ENCODE measurements at regions not wholly inside any gene's neighbourhood (a gene's known extent, or its start where the extent isn't known, plus 50 kb on each side); places are given as distances from the start of the nearest gene placed in this dataset.
A peak's percentile ranks its signal among the peaks of the same experiment; 100 is the strongest.

- TF ChIP-seq ZBTB33 (IDR thresholded peaks at IDR 0.05; ENCODE audit: borderline replicate concordance, low read depth): no peak
- TF ChIP-seq GABPA (IDR thresholded peaks at IDR 0.05; ENCODE audit: low read depth): no peak
- TF ChIP-seq JUND (IDR thresholded peaks at IDR 0.05): peak; percentile 51
- peak in 1 of 2 experiments; percentile 75; a peak in 1 of 4 replicates for TF ChIP-seq EP300 (IDR thresholded peaks at IDR 0.05; ENCODE audit: borderline replicate concordance in 1 of 2, low read depth in 1 of 2, low read length in 1 of 2)
- no peak for TF ChIP-seq GATA2 (CRISPR knock-in tag; IDR thresholded peaks at IDR 0.05)
- TF ChIP-seq MEF2A (IDR thresholded peaks at IDR 0.05; ENCODE audit: borderline replicate concordance, low read depth): no peak
- 0 out of 2 replicates have a peak, but pooled peaks have one; percentile 32 for TF ChIP-seq TEAD4 (IDR thresholded peaks at IDR 0.05; ENCODE audit: borderline replicate concordance, insufficient read depth)
- TF ChIP-seq RAD21 (IDR thresholded peaks at IDR 0.05; ENCODE audit: low read length): no peak
- no peak for TF ChIP-seq POLR2AphosphoS5 (IDR thresholded peaks at IDR 0.05; ENCODE audit: low read depth, low read length)
- TF ChIP-seq SMC3 (IDR thresholded peaks at IDR 0.05; ENCODE audit: low read depth, low read length): no peak
These were observed 175.4 kb upstream of the CADPS start (continued) for GRCh38 chr3:63050548-63051177.

- peaks cover 31% of the 10 kb centered on the region for H3F3A ChIP-seq (replicated peaks; ENCODE audit: insufficient read depth)
- ChIA-PET CTCF (no interaction called here), POLR2A (no interaction called here)
- no peak for DNase-seq
- H3K9me3 ChIP-seq: no peaks in the 10 kb centered on the region
- 2% methylated on average over 5 of the region's 5 CpGs for WGBS (ENCODE audit: low lambda C conversion rate)
- peak overlapping the region; percentile 47; the same call in 1 of the 2 replicates for H2AFZ ChIP-seq (ENCODE audit: low read depth)
- H3K9me2 ChIP-seq: no peaks in the 10 kb centered on the region
- H4K20me1 ChIP-seq (ENCODE audit: insufficient read depth): no peaks in the 10 kb centered on the region
- no peaks in the 10 kb centered on the region for H3K27me3 ChIP-seq (ENCODE audit: insufficient read depth)
- H3K4me2 ChIP-seq: peak overlapping the region; percentile 71
- peaks cover 0 to 35% of the 10 kb centered on the region in 2 experiments for H3K4me1 ChIP-seq (ENCODE audit: control insufficient read depth in 1 of 2, insufficient read depth in 2 of 2, low read depth in 1 of 2, low read length in 1 of 2)
- peak overlapping the region; percentile 76 to 96 for H3K27ac ChIP-seq (ENCODE audit: low read depth in 2 of 2, low read length in 1 of 2)
- H3K9ac ChIP-seq: peak overlapping the region; percentile 42; the same call in 1 of the 2 replicates
- no peaks in the 10 kb centered on the region for H3K79me2 ChIP-seq (ENCODE audit: insufficient read depth)
- H3K36me3 ChIP-seq (replicated peaks in 1 of 2; ENCODE audit: control insufficient read depth in 1 of 2, insufficient read depth in 2 of 2, low read length in 1 of 2): no peaks in the 10 kb centered on the region
- peak overlapping the region; percentile 6; a peak in 2 of 4 replicates for H3K4me3 ChIP-seq (ENCODE audit: low read depth in 2 of 2, low read length in 1 of 2)
- peak; percentile 85; the same call in 1 of the 2 replicates for TF ChIP-seq TEAD4 (IDR thresholded peaks at IDR 0.05; ENCODE audit: borderline replicate concordance, insufficient read depth)
- peak; percentile 54 to 88; a peak in 3 of 4 replicates for TF ChIP-seq EP300 (IDR thresholded peaks at IDR 0.05; ENCODE audit: borderline replicate concordance in 1 of 2, low read depth in 1 of 2, low read length in 1 of 2)
- no peak for TF ChIP-seq EZH2phosphoT487 (IDR thresholded peaks at IDR 0.05; ENCODE audit: borderline replicate concordance, low read depth)
- TF ChIP-seq FOXM1 (IDR thresholded peaks at IDR 0.05; ENCODE audit: low read depth): peak; percentile 82
- TF ChIP-seq JUND (IDR thresholded peaks at IDR 0.05): peak; percentile 89
- 0 out of 2 replicates have a peak, but pooled peaks have one; percentile 46 for TF ChIP-seq ZBTB33 (IDR thresholded peaks at IDR 0.05; ENCODE audit: borderline replicate concordance, low read depth)
- TF ChIP-seq RXRA (IDR thresholded peaks at IDR 0.05; ENCODE audit: borderline replicate concordance, low read depth): peak; percentile 75; the same call in 1 of the 2 replicates
- peak; percentile 97 for TF ChIP-seq PBX3 (IDR thresholded peaks at IDR 0.05)
- 0 out of 2 replicates have a peak, but pooled peaks have one; percentile 19 for TF ChIP-seq ELF1 (IDR thresholded peaks at IDR 0.05)
- TF ChIP-seq SIN3A (IDR thresholded peaks at IDR 0.05; ENCODE audit: borderline replicate concordance, low read depth, low read length): peak; percentile 57; the same call in 1 of the 2 replicates
- peak; percentile 93 for TF ChIP-seq TCF12 (IDR thresholded peaks at IDR 0.05)
- TF ChIP-seq NFIC (IDR thresholded peaks at IDR 0.05; ENCODE audit: borderline replicate concordance): peak; percentile 90
- TF ChIP-seq REST (IDR thresholded peaks at IDR 0.05; ENCODE audit: low read depth, low read length): 0 out of 2 replicates have a peak, but pooled peaks have one; percentile 16
- TF ChIP-seq GABPA (IDR thresholded peaks at IDR 0.05; ENCODE audit: low read depth): no peak
- TF ChIP-seq TAF1 (IDR thresholded peaks at IDR 0.05; ENCODE audit: borderline replicate concordance, low read depth, low read length): no peak; the same call in 1 of the 2 replicates
- TF ChIP-seq USF1 (IDR thresholded peaks at IDR 0.05; ENCODE audit: borderline replicate concordance, low read depth): no peak
These were observed 176.7 kb upstream of the CADPS start for GRCh38 chr3:63051920-63052319.

All from SK-N-SH (cell line).